GM18867 (cell line): ENCODE measurements at regions not wholly inside any gene's neighbourhood (a gene's known extent, or its start where the extent isn't known, plus 50 kb on each side); places are given as distances from the start of the nearest gene placed in this dataset.
"Not testable (repeated sequence)": the region's sequence is repeated elsewhere in the genome, so short reads cannot be mapped to it uniquely, and the experiment has no call there.

ENCODE experiments used
- ATAC-seq: cut with Tn5 transposase; IDR thresholded peaks from one replicate; pipeline ENCODE4 v1.9.1; 2021; ENCODE audit warnings: mild to moderate bottlenecking, moderate library complexity; ENCODE audit not compliant: unreplicated experiment

DNA sequence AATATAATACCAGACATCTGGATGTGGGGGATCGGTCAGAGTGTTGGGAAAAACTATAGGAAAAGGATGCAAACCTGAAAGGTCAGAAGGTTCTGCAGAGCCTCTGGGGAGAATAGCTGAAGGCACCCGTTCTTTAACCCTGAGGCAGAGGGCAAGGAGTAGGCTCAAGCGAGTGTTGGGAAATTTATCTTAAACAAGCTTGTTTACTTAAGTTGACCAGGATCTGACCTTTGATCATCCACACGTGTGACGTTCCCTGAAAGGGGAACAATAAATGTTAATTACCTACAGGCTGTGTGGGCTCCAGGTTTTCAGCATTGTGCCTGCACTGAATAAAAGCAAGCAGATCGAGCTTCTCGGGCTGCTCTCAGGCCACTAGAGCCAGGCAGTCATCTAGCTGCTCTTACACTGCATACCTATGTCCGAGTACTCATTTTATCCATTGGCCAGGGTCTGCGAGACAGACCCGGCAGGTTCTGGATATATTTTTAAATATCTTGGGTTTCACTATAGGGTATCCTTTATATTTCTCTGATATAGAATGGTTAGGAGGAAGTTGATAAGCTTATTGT is 400.6 kb upstream of the CHST9 start:
- no peak for ATAC-seq

DNA sequence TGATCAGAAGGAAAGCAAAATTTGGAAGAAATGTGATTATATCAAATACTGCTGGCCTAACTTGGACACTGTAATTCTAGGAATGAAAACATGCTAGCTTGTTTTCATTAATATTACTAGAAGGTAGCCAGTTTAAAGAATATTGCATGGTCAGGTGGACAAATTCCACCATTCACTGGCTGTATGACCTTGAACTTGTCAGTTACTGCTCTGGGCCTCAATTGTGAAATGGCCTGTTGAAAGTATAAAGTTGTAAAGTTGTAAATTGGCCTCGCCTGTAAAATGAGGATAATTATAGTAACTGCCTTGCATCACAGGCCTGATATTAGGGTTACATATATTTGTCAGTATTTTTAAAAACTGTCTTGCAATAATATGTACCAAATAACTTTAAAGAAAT is 398.4 kb upstream of the CHST9 start:
- ATAC-seq: no peak

DNA sequence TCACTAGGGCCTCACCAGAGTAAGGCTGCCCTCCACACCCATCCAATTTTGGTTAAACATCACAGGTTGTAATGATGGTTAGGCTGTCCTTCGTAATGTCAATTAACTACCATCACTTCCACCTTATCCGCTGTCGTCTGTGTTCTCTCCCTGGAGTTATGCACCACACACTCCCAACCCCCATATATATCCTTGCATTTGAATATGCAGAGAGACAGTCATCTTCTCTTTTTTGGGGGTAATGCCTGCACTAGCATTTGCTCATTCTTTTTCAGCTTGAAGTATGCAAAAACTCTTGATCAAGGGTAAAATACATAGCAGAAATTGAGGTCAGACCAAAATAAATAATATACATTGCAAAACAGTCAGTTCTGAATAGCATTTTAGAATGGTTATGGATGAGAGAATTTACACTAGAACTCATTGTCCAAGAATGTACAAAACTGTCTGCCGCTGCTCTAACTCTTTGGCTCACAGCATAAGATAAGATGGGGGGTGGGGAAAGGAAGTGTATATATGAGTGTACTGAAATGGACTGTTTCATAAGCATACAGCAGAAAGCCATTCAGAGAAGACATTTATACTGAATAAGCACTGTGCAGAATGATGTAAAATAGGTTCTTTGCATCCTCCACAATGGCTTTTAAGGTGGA is 397.8 kb upstream of the CHST9 start:
- no peak for ATAC-seq

DNA sequence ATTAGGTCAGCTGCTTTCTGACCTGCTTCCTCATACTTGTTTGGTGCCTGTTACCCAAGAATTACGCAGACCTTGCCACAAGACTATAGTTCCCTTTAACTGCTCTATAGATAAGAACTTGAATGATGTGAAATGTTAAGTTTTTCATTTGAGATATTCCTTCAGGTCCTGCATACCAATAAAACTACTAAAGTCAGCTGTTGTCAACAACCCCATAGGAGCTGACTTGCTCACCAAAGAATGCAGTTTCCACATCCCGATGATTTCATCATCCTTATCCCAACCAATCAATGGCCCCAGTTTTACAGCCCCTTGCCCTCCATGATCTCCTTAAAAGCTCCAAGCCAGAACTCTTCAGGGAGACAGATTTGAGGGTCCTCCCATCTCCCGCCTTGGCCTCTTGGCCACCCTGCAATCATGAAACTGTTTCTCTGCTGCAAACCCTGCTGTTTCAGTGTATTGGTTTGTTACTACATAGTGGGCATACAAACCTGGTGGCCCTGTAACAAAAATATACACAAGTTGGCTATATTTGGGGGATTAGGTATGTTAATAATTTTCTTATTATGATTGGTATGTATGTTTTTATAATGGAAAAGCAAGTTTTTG is 396.3 kb upstream of the CHST9 start:
- no peak for ATAC-seq

DNA sequence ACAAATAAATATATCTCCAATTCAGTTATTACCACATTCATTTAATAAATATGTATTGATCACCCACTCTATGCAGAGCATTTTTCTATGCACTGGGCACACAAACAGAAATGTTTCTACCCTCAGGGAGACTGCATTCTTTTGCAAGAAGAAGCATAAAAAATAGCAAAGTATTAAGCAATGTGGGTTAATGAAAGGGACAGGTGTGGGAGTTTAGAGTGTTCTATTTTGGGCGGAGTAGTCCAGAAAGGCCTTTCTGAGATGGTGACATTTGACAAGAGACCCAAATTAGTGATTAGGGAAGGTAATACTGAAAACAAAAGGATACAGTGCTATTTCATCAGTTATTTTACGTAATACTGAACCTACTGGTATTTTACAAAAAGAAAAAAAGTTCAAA is 394.3 kb upstream of the CHST9 start:
- no peak for ATAC-seq

DNA sequence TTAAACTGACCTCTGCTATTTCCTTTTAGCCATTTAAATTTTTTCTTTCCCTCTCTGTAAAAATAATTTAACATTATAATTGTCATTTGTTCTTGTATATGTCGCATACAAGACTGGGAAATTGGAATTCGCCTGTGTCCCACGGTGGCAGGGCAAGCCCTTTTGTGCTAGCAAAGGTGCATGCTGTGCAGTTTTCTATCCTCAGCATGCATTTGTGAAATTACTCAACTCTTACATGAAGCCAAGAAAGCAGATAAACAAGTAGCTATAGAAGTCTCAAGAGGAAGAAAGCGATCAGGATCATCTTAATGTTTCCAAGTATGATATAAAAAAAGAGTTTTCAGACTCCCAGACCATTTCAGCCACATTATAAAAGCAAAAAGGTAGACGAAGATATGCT is 392.6 kb upstream of the CHST9 start:
- ATAC-seq: no peak

DNA sequence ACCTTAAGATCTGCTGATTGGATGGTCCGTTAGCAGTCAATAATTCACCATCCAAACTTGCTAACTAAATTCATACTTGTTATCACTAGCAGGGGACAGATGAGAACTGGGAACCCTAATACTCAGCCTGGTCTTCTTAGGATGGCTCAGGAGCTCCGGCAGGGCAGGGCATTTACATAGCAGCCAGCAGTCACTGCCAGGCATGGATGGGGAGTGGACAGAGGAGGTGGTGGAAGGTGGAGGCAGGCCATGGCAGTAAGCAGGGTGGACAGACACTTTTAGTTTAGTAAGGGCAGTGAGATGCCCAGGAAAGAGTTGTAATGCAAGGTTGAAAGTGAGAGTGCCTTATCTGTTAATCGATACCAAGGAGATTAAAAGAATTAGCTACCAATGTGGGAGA is 392.2 kb upstream of the CHST9 start:
- ATAC-seq: no peak

DNA sequence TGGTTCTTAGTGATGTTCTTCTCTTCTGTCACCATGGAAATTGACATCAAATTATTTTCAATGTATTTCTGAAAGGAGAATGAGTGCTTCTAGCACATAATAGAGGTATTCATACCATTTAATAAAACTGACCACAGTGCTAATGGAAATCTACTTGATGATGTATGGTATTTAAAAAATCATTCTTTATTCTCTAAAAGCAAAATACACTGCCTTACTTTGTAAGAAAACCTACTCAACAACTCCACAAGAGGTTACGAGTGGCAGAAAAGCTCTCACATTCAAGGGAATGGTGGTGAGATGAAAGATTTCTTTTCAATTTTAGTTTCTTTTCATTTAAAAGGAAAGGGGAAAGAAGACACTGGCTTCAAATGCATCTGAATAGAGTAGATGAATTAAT is 382.3 kb upstream of the CHST9 start:
- ATAC-seq: no peak

DNA sequence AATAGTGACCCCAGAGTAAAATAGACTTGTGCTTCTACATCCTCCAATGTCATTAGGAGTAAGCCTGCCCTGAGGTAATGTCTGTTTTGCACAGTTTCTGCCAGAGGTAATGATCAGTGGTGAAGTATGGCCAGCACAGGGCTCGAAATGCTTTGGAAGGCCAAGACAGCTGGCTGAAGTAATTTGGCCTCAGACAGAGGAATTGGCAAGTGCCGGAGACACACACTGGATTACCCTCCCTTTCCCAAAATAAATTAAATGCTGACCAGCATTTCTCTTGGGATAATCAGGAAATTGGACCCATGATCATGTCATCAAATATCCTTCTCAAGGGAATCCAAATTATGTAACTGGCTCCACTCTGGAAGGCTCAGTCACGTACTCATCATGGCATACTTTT is 379.0 kb upstream of the CHST9 start:
- no peak for ATAC-seq

DNA sequence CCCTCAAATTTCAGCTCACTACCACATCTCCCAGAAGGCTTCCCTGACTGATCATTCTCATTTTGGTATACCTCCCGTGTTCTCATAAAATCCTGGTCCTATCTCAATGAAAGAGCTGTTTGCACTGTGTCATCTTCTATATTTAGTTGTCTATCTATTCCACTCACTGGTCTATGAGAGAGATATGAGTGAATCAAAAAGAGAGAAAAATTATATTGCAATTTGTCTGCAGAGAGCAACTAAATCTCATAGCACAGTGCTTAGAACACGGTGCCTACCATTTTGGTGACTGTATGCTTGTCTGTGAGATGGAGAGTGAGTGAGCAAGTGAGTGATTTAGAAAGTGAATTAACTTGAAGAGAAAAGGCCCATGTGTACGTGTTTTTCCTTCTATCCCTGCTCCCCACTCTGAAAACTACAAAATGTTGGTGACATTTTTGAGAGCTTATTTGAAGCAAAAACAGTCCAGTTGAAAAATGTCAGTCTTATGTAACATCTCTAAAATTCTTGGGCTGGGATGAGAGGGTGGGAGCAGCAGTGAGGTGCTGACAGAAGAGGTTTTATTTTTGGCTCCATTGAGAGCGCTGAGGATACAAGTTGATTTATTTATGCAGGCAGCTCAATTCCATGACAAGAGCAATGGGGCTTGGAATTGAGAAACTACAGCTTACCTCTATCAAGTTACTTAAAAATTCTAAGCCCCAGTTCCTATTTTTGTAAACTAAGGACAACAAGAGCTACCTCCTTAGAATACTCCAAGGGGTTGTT is 373.5 kb upstream of the CHST9 start:
- ATAC-seq: no peak

DNA sequence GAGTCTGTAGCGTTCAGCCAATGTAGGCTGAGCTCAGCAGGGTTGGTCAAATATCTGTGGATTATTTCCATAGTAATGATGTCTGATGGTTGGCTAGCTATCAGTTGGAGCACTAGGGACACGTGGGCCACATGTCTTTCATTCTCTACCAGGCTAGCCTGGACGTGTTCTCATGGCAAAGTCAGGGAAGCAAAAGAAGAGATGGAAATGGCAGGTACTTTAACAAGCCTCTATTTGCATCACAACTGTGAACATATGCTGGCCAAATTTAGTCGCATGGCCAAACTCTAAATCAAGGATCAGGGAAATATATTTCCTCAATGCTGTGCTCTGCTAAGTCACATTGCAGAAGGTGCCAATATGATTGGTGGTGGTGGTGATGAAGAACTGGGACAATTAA is 371.6 kb upstream of the CHST9 start:
- ATAC-seq: no peak

DNA sequence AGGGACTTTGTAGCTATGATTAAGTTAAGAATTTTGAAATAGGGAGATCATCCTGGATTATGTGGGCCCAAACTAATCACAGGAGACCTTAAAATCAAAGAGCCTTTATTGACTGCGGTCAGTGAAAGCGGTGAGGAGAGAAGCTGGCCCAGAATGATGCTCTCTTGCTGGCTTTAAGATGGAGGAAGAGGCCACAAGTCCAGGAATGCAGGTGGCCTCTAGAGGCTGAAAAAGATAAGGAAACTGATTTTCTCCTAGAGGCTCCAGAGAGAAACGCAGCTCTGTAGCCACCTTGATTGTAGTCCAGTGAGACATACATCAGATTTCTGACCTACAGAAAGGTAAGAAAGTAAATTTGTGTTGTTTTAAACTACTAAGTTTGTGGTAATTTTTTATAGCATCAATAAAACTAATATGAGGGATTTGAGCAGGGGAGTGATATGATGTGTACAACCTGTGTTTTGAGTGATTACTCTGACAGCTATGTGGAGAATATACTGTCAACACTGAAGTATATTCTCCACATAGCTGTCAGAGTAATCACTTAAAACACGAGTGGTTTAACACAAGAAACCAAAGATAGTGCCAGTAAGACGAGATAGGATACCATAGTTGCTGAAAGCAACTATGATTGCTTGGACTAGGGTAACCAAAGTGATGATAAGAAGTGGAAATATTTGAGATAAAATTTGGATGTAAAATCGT is 364.4 kb upstream of the CHST9 start:
- ATAC-seq: no peak

DNA sequence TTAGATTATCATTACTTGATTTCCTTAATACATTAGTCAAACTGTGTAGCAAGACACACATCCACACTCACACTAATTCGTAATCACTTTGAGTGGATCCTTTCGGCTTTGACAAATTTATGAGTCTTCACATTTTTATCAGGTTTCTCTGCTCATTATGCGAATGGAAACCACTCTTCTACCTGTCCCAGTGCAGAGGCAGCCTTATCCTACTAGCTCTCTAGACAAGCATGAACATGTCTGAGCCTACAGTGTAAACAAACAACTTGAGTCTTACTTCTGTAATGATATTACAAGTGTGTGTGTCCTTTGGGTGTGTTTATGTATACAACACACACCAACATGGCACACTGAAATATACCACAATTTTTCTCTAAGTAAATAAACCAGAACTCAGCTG is 361.9 kb upstream of the CHST9 start:
- ATAC-seq: no peak

DNA sequence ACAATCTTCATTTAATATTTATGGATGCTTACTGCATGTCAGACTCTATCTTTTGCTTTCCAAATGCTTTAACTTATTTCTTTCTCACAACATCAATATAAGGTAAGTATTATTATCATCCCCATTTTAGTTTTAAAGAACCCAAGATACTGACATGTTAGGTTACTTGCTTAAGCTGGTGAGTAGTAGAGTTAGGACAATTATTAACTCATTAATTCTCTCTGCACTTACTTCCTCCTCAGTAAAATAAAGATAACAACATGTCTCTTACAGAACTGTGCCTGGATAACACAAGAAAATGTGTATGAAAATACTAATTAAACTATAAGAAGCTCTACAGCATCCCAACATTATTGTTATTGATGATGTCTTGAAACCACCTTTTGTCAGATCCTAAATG is 359.1 kb upstream of the CHST9 start:
- ATAC-seq: no peak

DNA sequence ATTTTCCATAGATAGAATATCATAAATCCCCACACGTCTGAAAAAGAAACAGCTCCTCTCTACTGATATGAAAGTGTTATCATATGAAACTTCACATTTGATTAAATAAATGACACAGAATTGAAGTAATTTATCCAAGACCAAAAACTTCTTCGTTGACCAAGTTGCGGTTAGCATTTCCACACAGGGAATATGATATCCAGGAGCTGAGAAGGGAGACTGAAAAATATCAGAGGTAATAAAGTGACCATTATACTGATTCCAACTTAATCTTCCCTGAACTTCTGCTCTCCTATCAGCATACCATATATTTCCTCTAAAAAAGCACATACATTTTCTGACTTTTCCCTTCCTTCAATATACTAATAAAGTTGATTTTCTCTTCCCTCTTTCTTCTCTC is 356.2 kb upstream of the CHST9 start:
- ATAC-seq: no peak

DNA sequence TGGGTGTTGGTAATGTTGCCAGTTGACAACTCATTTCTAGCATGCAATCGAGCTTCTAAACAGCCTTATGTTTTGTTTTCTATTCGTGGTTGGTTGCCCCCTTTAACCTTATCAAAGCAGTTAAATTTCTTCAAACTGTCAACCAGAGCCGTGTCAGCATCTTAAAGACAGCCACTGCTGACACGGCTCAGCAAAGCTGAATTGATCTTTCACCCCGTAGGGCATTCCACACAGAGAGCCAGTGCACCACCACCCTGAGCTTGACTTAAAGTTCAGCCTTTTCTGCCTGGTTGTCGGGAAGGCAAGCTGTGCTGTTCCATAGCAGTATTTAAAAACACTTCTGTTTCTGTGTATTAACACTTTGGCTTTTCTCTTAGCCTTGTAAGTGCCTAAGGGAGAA is 355.0 kb upstream of the CHST9 start:
- no peak for ATAC-seq

DNA sequence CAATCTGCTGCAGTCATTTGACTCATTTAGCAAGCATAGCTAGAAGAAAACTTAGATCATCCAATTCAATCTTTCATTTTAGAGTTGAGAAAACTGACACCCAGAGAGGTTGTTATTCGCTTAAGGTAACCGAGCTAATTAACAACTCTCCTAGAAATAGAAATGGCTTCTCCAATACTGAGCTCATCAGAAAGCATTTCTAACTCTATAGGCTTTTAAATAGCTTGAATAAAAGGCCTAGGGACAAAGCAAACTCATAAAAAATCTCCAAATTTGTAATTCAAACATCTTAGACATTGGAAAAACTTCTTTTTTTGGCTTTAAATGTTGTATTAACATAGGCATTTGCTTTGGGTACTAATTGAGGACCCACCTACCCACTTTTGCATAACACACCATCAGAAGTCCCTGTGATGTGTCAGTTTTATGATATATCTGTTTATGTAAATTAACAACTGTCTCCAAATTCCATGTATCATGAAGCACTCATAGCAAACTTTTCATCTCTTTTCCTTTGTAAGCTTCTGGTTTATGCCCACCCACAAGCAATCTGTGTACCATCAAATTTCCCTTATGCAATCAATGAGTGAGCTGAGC is 343.9 kb upstream of the CHST9 start:
- no peak for ATAC-seq

DNA sequence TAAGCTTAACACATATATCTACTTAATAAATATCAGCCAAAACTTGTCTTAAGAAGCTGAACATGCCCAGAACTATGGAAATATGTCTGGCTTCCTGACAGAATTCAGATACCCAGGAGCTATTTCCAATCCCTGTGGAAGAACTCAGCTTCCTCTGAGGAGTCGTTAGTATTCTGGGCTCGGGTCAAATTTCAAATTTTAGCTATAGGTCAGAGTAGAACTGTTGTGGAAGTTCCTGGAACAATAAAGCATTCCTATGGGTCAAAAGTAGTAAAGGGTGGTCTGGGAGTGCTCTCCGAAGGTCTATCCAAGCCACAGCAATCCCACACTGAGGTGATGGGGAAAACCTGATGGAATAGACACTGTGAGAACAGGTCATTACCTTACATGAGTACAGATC is 342.7 kb upstream of the CHST9 start:
- ATAC-seq: no peak

DNA sequence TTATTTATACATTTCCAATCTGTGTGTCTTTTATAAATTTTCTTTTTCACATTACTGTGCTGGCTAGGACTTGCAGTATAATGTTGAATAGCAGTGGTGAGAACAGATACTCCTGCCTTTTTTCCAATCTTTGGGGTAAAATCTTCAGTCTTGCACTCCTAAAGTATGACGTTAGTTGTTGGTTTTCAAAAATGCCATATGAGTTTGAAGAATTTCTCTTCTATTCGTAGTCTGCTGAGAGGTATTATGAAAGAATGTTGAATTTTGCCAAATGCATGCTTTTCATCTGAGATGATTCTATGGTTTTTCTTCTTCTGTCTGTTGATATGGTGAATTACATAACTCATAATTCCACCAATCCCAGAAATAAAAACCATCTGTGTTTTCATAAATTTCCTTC is 335.3 kb upstream of the CHST9 start:
- no peak for ATAC-seq

DNA sequence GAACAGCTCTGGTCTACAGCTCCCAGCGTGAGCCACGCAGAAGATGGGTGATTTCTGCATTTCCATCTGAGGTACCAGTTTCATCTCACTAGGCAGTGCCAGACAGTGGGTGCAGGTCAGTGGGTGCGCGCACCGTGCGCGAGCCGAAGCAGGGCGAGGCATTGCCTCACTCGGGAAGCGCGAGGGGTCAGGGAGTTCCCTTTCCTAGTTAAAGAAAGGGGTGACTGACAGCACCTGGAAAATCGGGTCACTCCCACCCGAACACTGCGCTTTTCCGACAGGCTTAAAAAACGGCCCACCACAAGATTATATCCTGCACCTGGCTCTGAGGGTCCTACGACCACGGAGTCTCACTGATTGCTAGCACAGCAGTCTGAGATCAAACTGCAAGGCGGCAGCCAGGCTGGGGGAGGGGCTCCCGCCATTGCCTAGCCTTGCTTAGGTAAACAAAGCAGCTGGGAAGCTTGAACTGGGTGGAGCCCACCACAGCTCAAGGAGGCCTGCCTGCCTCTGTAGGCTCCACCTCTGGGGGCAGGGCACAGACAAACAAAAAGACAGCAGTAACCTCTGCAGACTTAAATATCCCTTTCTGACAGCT is 325.0 kb upstream of the CHST9 start:
- not testable (repeated sequence) for ATAC-seq

DNA sequence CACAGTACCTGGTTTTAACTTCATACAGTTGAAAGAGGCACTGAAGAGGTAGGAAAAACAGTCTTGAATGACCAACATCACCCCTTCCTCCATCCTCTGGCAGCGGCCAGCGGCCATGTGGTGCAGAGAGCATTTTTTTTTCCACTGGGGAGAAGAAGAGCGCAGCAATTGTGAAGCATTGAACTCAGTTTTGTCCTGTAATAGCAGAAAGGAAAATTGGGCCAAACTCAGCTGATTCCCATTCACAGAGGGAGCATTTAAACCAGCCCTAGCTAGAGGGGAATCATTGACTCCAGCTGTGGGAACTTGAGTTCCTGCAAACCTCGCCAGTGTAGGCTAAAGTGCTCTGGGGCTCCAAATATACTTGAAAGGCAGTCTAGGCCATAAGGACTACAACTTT is 316.6 kb upstream of the CHST9 start:
- ATAC-seq: no peak
